ENCODE measurements at regions not wholly inside any gene's neighbourhood (a gene's known extent, or its start where the extent isn't known, plus 50 kb on each side); places are given as distances from the start of the nearest gene placed in this dataset.

DNA sequence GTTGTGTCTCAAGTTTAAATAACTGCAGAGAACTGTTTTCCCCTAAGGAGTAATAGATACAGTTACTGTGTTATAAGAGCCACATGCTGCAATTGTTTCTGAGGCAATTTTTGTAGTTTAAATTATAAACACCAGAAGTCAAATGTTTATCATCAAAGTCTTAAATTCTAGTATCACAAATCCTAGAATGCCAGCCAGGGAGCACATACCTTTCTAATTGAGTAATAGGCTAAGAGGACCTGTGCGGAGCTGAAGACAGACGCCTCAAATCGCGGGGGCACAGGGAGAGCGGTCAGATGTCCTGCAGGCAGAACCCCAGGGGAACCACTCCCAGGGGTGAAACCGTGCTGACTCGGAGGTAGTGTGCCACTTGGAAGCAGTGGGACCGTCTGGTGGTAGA, 65.2 kb upstream of the TNFRSF19 start:
- H3K27me3 ChIP-seq (ENCODE audit: insufficient read depth in 3 of 3, low read length in 2 of 3), result no peaks in the 10 kb centered on the region
- H3K9me3 ChIP-seq, result no peaks in the 10 kb centered on the region
- intact Hi-C loops (cut with DNase I), result no loop called here
- no peak overlapping the region for H3K4me3 ChIP-seq
- TF ChIP-seq CTCF (IDR thresholded peaks at IDR 0.05), result no peak
- H3K27ac ChIP-seq, result no peak overlapping the region
- 30 to 66% (median 31%) methylated on average over 8 of the region's 8 CpGs for WGBS, 3 donors
- DNase-seq (no peak), ATAC-seq (peak in 3 of 4 donors; percentile 21 to 38 (median 28))
- no peaks in the 10 kb centered on the region for H3K36me3 ChIP-seq (ENCODE audit: insufficient read depth in 1 of 2, low read depth in 1 of 2)
- H3K4me1 ChIP-seq, result peaks cover 13% of the 10 kb centered on the region

GRCh38 chr13:23506071-23506806, 64.0 kb upstream of the TNFRSF19 start:
- H3K36me3 ChIP-seq (ENCODE audit: insufficient read depth in 1 of 2, low read depth in 1 of 2), result no peaks in the 10 kb centered on the region
- H3K9me3 ChIP-seq, result no peaks in the 10 kb centered on the region
- no peak for ATAC-seq
- peak overlapping the region; percentile 17 for H3K4me3 ChIP-seq
- H3K27ac ChIP-seq, result no peak overlapping the region
- H3K4me1 ChIP-seq, result peaks cover 23% of the 10 kb centered on the region
- DNase-seq, result no peak
- intact Hi-C loops (cut with DNase I), result no loop called here
- WGBS, 3 donors, result 37 to 47% (median 43%) methylated on average over 8 of the region's 8 CpGs
- H3K27me3 ChIP-seq (ENCODE audit: insufficient read depth in 3 of 3, low read length in 2 of 3), result no peaks in the 10 kb centered on the region
- no peak for TF ChIP-seq CTCF (IDR thresholded peaks at IDR 0.05)

DNA sequence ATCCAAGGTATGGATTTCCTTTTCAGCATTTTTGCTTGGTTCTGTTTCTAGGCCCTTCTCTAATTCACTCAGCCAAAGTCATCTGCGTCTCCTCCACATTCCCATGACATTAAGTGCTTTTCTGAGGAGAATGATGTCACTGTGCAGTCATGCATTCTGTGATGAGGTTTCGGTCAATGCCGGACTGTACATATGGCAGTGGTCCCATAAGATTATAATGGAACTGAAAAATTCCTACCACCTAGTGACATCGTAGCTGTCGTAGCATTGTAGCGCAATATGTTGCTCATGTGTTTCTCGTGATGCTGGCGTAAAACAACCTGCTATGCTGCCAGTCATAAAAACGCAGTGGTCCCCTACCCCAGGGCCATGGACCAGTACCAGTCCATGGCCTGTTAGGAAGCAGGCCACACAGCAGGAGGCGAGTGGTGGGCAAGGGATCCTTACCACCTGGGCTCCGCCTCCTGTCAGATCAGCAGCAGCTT, 63.4 kb upstream of the TNFRSF19 start:
- ATAC-seq (no peak), DNase-seq (no peak)
- 63 to 67% (median 66%) methylated on average over 11 of the region's 11 CpGs for WGBS, 3 donors
- Histone ChIP-seq H3K4me3 (peak overlapping the region; percentile 17), H3K9me3 (no peaks in the 10 kb centered on the region), H3K27me3 (ENCODE audit: insufficient read depth in 3 of 3, low read length in 2 of 3) (no peaks in the 10 kb centered on the region), H3K27ac (no peak overlapping the region), H3K36me3 (ENCODE audit: insufficient read depth in 1 of 2, low read depth in 1 of 2) (no peaks in the 10 kb centered on the region), H3K4me1 (peaks cover 26% of the 10 kb centered on the region)
- TF ChIP-seq CTCF (IDR thresholded peaks at IDR 0.05), result no peak
- intact Hi-C loops (cut with DNase I), result no loop called here

GRCh38 chr13:23509781-23510543, 60.2 kb upstream of the TNFRSF19 start:
- peaks cover 21% of the 10 kb centered on the region for H3K4me1 ChIP-seq
- H3K27ac ChIP-seq, result no peak overlapping the region
- no peaks in the 10 kb centered on the region for H3K27me3 ChIP-seq (ENCODE audit: insufficient read depth in 3 of 3, low read length in 2 of 3)
- intact Hi-C loops (cut with DNase I), result no loop called here
- H3K9me3 ChIP-seq, result no peaks in the 10 kb centered on the region
- H3K36me3 ChIP-seq (ENCODE audit: insufficient read depth in 1 of 2, low read depth in 1 of 2), result no peaks in the 10 kb centered on the region
- no peak for TF ChIP-seq CTCF (IDR thresholded peaks at IDR 0.05)
- DNase-seq (no peak), ATAC-seq (peak in 2 of 4 donors; percentile 8 to 45)
- 93 to 95% (median 94%) methylated on average over 7 of the region's 7 CpGs for WGBS, 3 donors
- no peak overlapping the region for H3K4me3 ChIP-seq
